GM23248 (cell line): ENCODE measurements at regions not wholly inside any gene's neighbourhood (a gene's known extent, or its start where the extent isn't known, plus 50 kb on each side); places are given as distances from the start of the nearest gene placed in this dataset.

Experiments used
- DNase-seq: peaks from one replicate; pipeline ENCODE4 v3.0.0-alpha.2; 2015
- H2AFZ ChIP-seq: fragments of 200-600 bp; sonication (generic); 2 replicates; pipeline ENCODE4 v1.6.1; 2016; ENCODE audit warnings: antibody characterized with exemption
- H3F3A ChIP-seq: fragments of 200-600 bp; sonication (generic); 2 replicates; pipeline ENCODE4 v1.6.1; 2016; ENCODE audit warnings: mild to moderate bottlenecking, antibody characterized with exemption, mixed run types; ENCODE audit not compliant: insufficient read depth
- H3K27ac ChIP-seq: fragments of 200-600 bp; sonication (generic); 2 replicates; pipeline ENCODE4 v1.5.1; 2016; ENCODE audit warnings: mild to moderate bottlenecking
- H3K27me3 ChIP-seq: fragments of 200-600 bp; sonication (generic); replicated peaks from 2 replicates; pipeline ENCODE4 v1.6.1; 2016; ENCODE audit warnings: mild to moderate bottlenecking; ENCODE audit not compliant: insufficient read depth
- H3K36me3 ChIP-seq: fragments of 200-600 bp; sonication (generic); 2 replicates; pipeline ENCODE4 v1.6.1; 2016; ENCODE audit warnings: low read depth, mild to moderate bottlenecking
- H3K4me1 ChIP-seq: fragments of 200-600 bp; sonication (generic); 2 replicates; pipeline ENCODE4 v1.6.1; 2016; ENCODE audit warnings: mild to moderate bottlenecking; ENCODE audit not compliant: insufficient read depth
- H3K4me2 ChIP-seq: fragments of 200-600 bp; sonication (generic); one replicate; pipeline ENCODE4 v1.6.1; 2016; ENCODE audit warnings: mild to moderate bottlenecking; ENCODE audit not compliant: unreplicated experiment
- H3K4me3 ChIP-seq: fragments of 200-600 bp; sonication (generic); 2 replicates; pipeline ENCODE4 v1.5.1; 2016; ENCODE audit warnings: mild to moderate bottlenecking
- H3K79me2 ChIP-seq: fragments of 200-600 bp; sonication (generic); 2 replicates; pipeline ENCODE4 v1.6.1; 2016; ENCODE audit warnings: mild to moderate bottlenecking; ENCODE audit not compliant: insufficient read depth
- H3K9ac ChIP-seq: fragments of 200-600 bp; sonication (generic); 2 replicates; pipeline ENCODE4 v1.6.1; 2016; ENCODE audit warnings: mild to moderate bottlenecking
- H3K9me2 ChIP-seq: fragments of 200-600 bp; sonication (generic); 2 replicates; pipeline ENCODE4 v1.6.1; 2016; ENCODE audit warnings: mixed run types, mild to moderate bottlenecking, moderate library complexity; ENCODE audit not compliant: insufficient read depth
- H3K9me3 ChIP-seq: fragments of 200-600 bp; sonication (generic); one replicate; pipeline ENCODE4 v1.6.1; 2017; ENCODE audit warnings: low read depth
- H4K20me1 ChIP-seq: fragments of 200-600 bp; sonication (generic); 2 replicates; pipeline ENCODE4 v1.6.0; 2016; ENCODE audit not compliant: insufficient read depth
- EZH2 ChIP-seq: fragments of 200-600 bp; sonication (generic); IDR thresholded peaks from 2 replicates; pipeline ENCODE4 v1.6.1; 2018; ENCODE audit warnings: antibody characterized with exemption, mild to moderate bottlenecking; ENCODE audit not compliant: insufficient read depth, poor library complexity, severe bottlenecking
- EZH2phosphoT487 ChIP-seq: fragments of 200-600 bp; sonication (generic); IDR thresholded peaks from 2 replicates; pipeline ENCODE4 v1.6.1; 2018; ENCODE audit warnings: antibody characterized with exemption, moderate library complexity, mild to moderate bottlenecking, low read depth; ENCODE audit not compliant: insufficient read depth
- WGBS, 2 experiments: methylation state at CpG; one replicate each; pipeline ENCODE4 v1.1.6; 2015 to 2017; ENCODE audit warnings: low lambda C conversion rate in 2 of 2, low coverage in 1 of 2; ENCODE audit errors: missing lambda C conversion rate in 2 of 2; 5-methylcytosine and 5-hydroxymethylcytosine counted together
- in situ Hi-C: fragments of 300-500 bp; cut with MboI; formaldehyde crosslinking; loops from 2 replicates; pipeline ENCODE4 v1.15.0; 2020

DNA sequence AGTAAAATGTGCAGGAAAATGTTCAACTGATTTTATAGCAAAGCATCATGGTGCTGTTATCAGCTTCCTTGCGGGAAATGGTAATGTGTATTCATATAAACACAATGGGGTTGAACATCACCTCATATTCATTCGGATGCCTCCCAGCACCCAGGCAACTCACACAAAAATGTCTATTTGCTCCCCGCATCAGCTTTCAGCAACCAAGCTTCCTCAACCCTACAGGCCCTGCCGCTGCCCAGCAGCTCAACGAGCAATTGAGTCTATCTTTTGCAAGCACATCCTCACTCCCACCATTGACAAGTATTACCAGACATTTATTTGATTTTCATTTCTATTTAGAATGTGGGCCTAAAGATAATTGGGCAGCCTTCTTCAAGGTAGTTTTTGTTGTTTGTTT, 2161.4 kb upstream of the PIK3C3 start:
- in situ Hi-C loops, result no loop called here
- Histone ChIP-seq H3K4me3 (no peak overlapping the region), H3F3A (no peaks in the 10 kb centered on the region), H3K9me2 (no peaks in the 10 kb centered on the region), H3K27ac (no peak overlapping the region), H3K79me2 (no peaks in the 10 kb centered on the region), H3K4me1 (peaks cover 2% of the 10 kb centered on the region; the same call in 1 of the 2 replicates), H3K9me3 (no peaks in the 10 kb centered on the region), H3K9ac (no peak overlapping the region), H3K36me3 (no peaks in the 10 kb centered on the region), H3K27me3 (no peaks in the 10 kb centered on the region), H4K20me1 (no peaks in the 10 kb centered on the region), H2AFZ (no peak overlapping the region), H3K4me2 (no peak overlapping the region)
- DNase-seq, result no peak
- 96 to 99% methylated on average over 5 of the region's 5 CpGs for WGBS, 2 experiments
- TF ChIP-seq EZH2 (no peak), EZH2phosphoT487 (no peak)

DNA sequence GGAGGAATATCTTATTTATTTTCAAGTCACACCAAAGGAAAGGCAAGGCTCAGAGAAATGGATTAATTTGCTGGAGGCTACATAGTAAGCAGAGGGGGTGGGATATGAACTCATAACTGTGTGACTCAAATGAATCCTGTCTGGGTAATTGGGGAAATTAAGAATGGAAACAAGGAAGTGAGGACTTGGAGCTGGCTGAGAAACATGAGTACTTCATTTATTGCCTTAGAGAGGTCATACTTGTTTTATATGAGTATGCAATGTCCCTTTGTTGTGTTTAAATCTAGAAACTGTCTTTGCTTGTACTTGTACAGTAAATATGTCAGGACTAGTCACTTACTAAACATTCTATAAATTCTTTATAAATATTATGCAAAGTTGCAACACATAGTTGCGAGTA, 2166.7 kb upstream of the PIK3C3 start:
- no peaks in the 10 kb centered on the region for H3K27me3 ChIP-seq
- no peak overlapping the region for H2AFZ ChIP-seq
- in situ Hi-C loops, result no loop called here
- no peaks in the 10 kb centered on the region for H3K79me2 ChIP-seq
- no peak overlapping the region for H3K9ac ChIP-seq
- H3K36me3 ChIP-seq, result no peaks in the 10 kb centered on the region
- DNase-seq, result peak; percentile 28
- no peaks in the 10 kb centered on the region for H3K9me2 ChIP-seq
- no peak overlapping the region for H3K27ac ChIP-seq
- H4K20me1 ChIP-seq, result no peaks in the 10 kb centered on the region
- H3K4me2 ChIP-seq, result no peak overlapping the region
- H3K9me3 ChIP-seq, result no peaks in the 10 kb centered on the region
- H3K4me1 ChIP-seq, result peaks cover 5% of the 10 kb centered on the region; the same call in 1 of the 2 replicates
- 90 to 100% methylated on average over 1 of the region's 1 CpG for WGBS, 2 experiments
- no peak for TF ChIP-seq EZH2phosphoT487
- H3F3A ChIP-seq, result no peaks in the 10 kb centered on the region
- no peak overlapping the region for H3K4me3 ChIP-seq

DNA sequence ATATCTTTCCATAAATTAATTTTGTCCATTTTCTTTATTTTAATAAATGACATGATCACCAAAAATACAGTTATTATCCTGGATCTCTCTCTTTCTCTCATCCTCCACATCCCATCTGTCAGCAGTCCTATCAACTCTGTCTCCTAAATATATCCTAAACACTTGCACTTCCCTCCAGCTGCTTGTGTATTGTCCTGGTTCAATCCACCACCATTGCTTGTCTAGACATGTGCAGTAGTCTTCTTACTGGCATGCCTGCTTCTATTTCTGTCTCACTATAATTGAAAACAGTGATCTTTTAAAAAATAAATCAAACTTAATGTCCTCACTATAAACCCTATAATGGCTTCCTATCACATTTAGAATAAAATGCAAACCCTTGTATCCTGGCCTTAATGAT, 2168.6 kb upstream of the PIK3C3 start:
- no peaks in the 10 kb centered on the region for H3K9me2 ChIP-seq
- peaks cover 5% of the 10 kb centered on the region; the same call in 1 of the 2 replicates for H3K4me1 ChIP-seq
- no peaks in the 10 kb centered on the region for H3K27me3 ChIP-seq
- no peak overlapping the region for H3K27ac ChIP-seq
- no peak for TF ChIP-seq EZH2
- no peak for TF ChIP-seq EZH2phosphoT487
- H3K4me3 ChIP-seq, result no peak overlapping the region
- no peak overlapping the region for H2AFZ ChIP-seq
- H3K4me2 ChIP-seq, result no peak overlapping the region
- H3F3A ChIP-seq, result no peaks in the 10 kb centered on the region
- no peaks in the 10 kb centered on the region for H3K9me3 ChIP-seq
- H3K36me3 ChIP-seq, result no peaks in the 10 kb centered on the region
- DNase-seq, result no peak
- no peaks in the 10 kb centered on the region for H3K79me2 ChIP-seq
- H4K20me1 ChIP-seq, result no peaks in the 10 kb centered on the region
- in situ Hi-C loops, result no loop called here
- no peak overlapping the region for H3K9ac ChIP-seq

DNA sequence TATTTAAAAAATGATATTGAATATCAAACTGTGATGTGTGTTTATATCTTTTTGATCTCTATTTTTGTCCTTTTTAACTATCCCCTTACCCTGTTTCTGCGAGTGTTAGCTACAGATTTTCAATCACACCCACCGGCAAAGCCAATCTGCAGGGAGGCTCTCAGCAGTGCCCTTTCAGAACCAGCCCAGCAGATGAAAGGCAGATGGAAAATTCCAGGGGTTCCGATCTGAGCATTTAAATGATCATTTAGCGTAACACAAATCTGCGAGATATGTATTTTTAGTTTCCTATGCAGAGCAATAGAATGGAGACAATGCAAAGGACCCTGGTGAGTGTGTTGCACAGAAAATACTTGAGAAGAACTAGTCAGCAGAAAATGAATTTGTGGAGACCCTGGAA, 2170.5 kb upstream of the PIK3C3 start:
- no peak for DNase-seq
- Histone ChIP-seq H3K36me3 (no peaks in the 10 kb centered on the region), H3K27me3 (no peaks in the 10 kb centered on the region), H3K4me1 (peaks cover 5% of the 10 kb centered on the region; the same call in 1 of the 2 replicates), H3K9me3 (no peaks in the 10 kb centered on the region), H2AFZ (no peak overlapping the region), H3K4me2 (no peak overlapping the region), H4K20me1 (no peaks in the 10 kb centered on the region), H3K9me2 (no peaks in the 10 kb centered on the region), H3K79me2 (no peaks in the 10 kb centered on the region), H3K27ac (no peak overlapping the region), H3K9ac (no peak overlapping the region), H3K4me3 (no peak overlapping the region), H3F3A (no peaks in the 10 kb centered on the region)
- in situ Hi-C loops, result no loop called here
- 95 to 98% methylated on average over 5 of the region's 5 CpGs for WGBS, 2 experiments
- TF ChIP-seq EZH2phosphoT487 (no peak), EZH2 (no peak)

DNA sequence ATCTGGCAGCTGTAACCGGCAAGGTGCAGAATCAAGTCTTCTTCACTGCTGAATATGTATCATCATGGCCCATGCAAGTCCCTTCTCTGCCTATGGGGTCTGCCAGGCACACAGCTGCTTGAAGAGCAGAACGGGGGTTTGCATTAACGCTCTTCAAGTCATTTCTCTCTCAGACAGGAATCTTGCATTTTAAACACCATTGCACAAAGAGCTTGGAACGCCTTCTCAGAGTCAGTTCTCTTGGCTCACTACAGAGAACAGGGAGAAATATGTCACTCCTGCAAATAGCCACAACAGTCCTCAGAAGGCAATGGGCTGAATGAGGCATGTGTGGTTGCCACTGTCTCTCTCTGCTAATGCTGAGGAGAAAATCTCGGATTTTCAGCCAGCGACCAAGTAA, 2173.5 kb upstream of the PIK3C3 start:
- no peaks in the 10 kb centered on the region for H4K20me1 ChIP-seq
- no peaks in the 10 kb centered on the region for H3K36me3 ChIP-seq
- no peak overlapping the region for H3K27ac ChIP-seq
- no peaks in the 10 kb centered on the region for H3K27me3 ChIP-seq
- H3K4me3 ChIP-seq, result no peak overlapping the region
- H3K9me3 ChIP-seq, result no peaks in the 10 kb centered on the region
- H3K4me2 ChIP-seq, result no peak overlapping the region
- H3K4me1 ChIP-seq, result no peaks in the 10 kb centered on the region
- no peaks in the 10 kb centered on the region for H3K9me2 ChIP-seq
- peak overlapping the region; percentile 26 for H2AFZ ChIP-seq
- WGBS, 2 experiments, result 19 to 30% methylated on average over 6 of the region's 6 CpGs
- H3K79me2 ChIP-seq, result no peaks in the 10 kb centered on the region
- H3F3A ChIP-seq, result no peaks in the 10 kb centered on the region
- in situ Hi-C loops, result no loop called here
- no peak for DNase-seq
- H3K9ac ChIP-seq, result no peak overlapping the region
- TF ChIP-seq EZH2phosphoT487 (no peak), EZH2 (no peak)
